Coronary artery (tissue), 2 donors: ENCODE measurements at regions not wholly inside any gene's neighbourhood (a gene's known extent, or its start where the extent isn't known, plus 50 kb on each side); places are given as distances from the start of the nearest gene placed in this dataset.
"Not testable (repeated sequence)": the region's sequence is repeated elsewhere in the genome, so short reads cannot be mapped to it uniquely, and the experiment has no call there.

Experiments
- DNase-seq: peaks from one replicate; pipeline ENCODE4 v3.0.0-alpha.2; 2017; ENCODE audit warnings: low spot score
- H3K27ac ChIP-seq, 2 donors: fragments of 200-600 bp; sonication (generic); one replicate each; pipeline ENCODE4 v1.5.1; 2016 to 2019
- H3K4me3 ChIP-seq: fragments of 200-600 bp; sonication (generic); 2 replicates; pipeline ENCODE4 v1.5.1; 2016; ENCODE audit warnings: mild to moderate bottlenecking, moderate library complexity
- TF ChIP-seq, protein P1 (sequence below): fragments of 200-600 bp; sonication (generic); IDR thresholded peaks from one replicate; pipeline ENCODE4 v1.5.1; 2019; ENCODE audit warnings: antibody characterized with exemption

GRCh38 chr9:28121366-28121765 is 548.1 kb upstream of the C9orf72 start:
- no peak for DNase-seq
- H3K4me3 ChIP-seq, result no peak overlapping the region
- H3K27ac ChIP-seq, result no peak overlapping the region
- TF ChIP-seq, protein P1, sequence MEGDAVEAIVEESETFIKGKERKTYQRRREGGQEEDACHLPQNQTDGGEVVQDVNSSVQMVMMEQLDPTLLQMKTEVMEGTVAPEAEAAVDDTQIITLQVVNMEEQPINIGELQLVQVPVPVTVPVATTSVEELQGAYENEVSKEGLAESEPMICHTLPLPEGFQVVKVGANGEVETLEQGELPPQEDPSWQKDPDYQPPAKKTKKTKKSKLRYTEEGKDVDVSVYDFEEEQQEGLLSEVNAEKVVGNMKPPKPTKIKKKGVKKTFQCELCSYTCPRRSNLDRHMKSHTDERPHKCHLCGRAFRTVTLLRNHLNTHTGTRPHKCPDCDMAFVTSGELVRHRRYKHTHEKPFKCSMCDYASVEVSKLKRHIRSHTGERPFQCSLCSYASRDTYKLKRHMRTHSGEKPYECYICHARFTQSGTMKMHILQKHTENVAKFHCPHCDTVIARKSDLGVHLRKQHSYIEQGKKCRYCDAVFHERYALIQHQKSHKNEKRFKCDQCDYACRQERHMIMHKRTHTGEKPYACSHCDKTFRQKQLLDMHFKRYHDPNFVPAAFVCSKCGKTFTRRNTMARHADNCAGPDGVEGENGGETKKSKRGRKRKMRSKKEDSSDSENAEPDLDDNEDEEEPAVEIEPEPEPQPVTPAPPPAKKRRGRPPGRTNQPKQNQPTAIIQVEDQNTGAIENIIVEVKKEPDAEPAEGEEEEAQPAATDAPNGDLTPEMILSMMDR, result no peak

GRCh38 chr9:28124917-28125316 is 551.6 kb upstream of the C9orf72 start:
- no peak overlapping the region for H3K27ac ChIP-seq
- no peak for DNase-seq
- TF ChIP-seq, protein P1, result no peak
- no peak overlapping the region for H3K4me3 ChIP-seq

DNA sequence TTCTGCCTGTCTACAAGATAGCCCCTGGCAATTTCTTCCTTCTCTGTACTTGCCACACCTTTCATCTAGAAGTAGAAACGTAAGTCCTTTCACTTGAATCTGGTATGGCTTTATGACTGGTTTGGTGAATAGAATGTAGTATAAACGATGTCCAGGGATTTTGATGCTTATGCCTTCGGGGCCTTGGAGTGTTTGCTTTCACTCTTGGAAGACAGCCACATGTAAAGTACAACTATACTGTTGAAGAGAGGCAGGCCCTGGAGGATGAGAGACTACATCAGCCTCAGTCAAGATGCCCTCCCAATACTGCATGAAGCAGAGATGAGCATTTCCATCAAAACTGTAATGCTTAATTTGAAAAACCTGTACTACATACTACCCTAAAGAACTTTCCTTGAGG is 553.8 kb upstream of the C9orf72 start:
- TF ChIP-seq, protein P1, result no peak
- Histone ChIP-seq H3K4me3 (no peak overlapping the region), H3K27ac (no peak overlapping the region)
- DNase-seq, result no peak

- TF ChIP-seq, protein P1, result no peak
- DNase-seq, result no peak
- Histone ChIP-seq H3K27ac (no peak overlapping the region), H3K4me3 (no peak overlapping the region)
These were observed 561.2 kb upstream of the C9orf72 start for GRCh38 chr9:28134446-28134976.

- TF ChIP-seq, protein P1, result no peak
- H3K27ac ChIP-seq, result no peak overlapping the region
- no peak for DNase-seq
- H3K4me3 ChIP-seq, result no peak overlapping the region
These were observed 562.3 kb upstream of the C9orf72 start for GRCh38 chr9:28135549-28135948.

- Histone ChIP-seq H3K27ac (no peak overlapping the region), H3K4me3 (no peak overlapping the region)
- TF ChIP-seq, protein P1, result no peak
- no peak for DNase-seq
These were observed 562.8 kb upstream of the C9orf72 start for GRCh38 chr9:28136113-28136512.

GRCh38 chr9:28147430-28147829 is 574.1 kb upstream of the C9orf72 start:
- DNase-seq, H3K27ac ChIP-seq, H3K4me3 ChIP-seq: not testable (repeated sequence)

- DNase-seq, H3K27ac ChIP-seq, H3K4me3 ChIP-seq: not testable (repeated sequence)
These were observed 574.8 kb upstream of the C9orf72 start for GRCh38 chr9:28147923-28148597.

DNA sequence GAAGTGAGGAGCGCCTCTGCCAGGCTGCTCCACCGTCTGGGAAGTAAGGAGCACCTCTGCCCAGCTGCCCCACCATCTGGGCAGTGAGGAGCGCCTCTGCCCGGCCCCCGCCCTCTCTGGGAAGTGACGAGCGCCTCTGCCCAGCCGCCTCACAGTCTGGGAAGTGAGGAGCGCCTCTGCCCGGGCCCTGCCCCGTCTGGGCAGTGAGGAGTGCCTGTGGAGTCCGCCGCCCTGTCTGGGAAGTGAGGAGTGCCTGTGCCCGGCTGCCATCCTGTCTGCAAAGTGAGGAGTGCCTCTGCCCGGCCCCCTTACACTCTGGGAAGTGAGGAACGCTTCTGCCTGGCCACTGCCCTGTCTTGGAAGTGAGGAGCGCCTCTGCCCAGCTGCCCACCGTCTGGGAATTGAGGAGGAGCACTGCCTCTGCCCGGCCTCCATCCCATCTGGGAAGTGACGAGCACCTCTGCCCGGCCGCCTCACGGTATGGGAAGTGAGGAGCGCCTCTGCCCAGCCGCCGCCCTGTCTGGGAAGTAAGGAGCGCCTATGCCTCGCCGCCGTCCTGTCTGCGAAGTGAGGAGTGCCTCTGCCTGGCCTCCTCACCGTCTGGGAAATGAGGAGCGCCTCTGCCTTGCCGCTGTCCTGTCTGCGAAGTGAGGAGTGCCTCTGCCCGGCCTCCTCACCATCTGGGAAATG is 576.2 kb upstream of the C9orf72 start:
- not testable (repeated sequence) for DNase-seq, H3K4me3 ChIP-seq, H3K27ac ChIP-seq
